ENCODE measurements at regions not wholly inside any gene's neighbourhood (a gene's known extent, or its start where the extent isn't known, plus 50 kb on each side); places are given as distances from the start of the nearest gene placed in this dataset.

- peaks cover 5% of the 10 kb centered on the region for H3K27me3 ChIP-seq (ENCODE audit: insufficient read depth, low read length, poor library complexity)
- no peak overlapping the region for H3K9ac ChIP-seq (ENCODE audit: low read depth, low read length)
- H3K9me3 ChIP-seq (ENCODE audit: insufficient read depth, low read length, severe bottlenecking) = no peaks in the 10 kb centered on the region
- TF ChIP-seq CTCF (IDR thresholded peaks at IDR 0.05; ENCODE audit: borderline replicate concordance, extremely low read depth, low read length, poor library complexity, severe bottlenecking) = peak; percentile 9
- no peak for TF ChIP-seq EZH2 (IDR thresholded peaks at IDR 0.05; ENCODE audit: borderline replicate concordance, low read depth, low read length, severe bottlenecking)
- no peak overlapping the region for H3K4me3 ChIP-seq (ENCODE audit: low read depth in 1 of 2, low read length in 2 of 2)
- ATAC-seq (ENCODE audit: insufficient read depth, low read depth) (peak; percentile 55), DNase-seq (peak; percentile 18)
- no peaks in the 10 kb centered on the region for H3K36me3 ChIP-seq (ENCODE audit: insufficient read depth, low read length)
- no peaks in the 10 kb centered on the region for H3K79me2 ChIP-seq (ENCODE audit: insufficient read depth, low read length)
- no peak overlapping the region for H2AFZ ChIP-seq (ENCODE audit: low read depth, low read length)
- no peak overlapping the region for H3K27ac ChIP-seq (ENCODE audit: low read length)
- no peaks in the 10 kb centered on the region for H4K20me1 ChIP-seq (ENCODE audit: insufficient read depth, low read length)
- no peak overlapping the region for H3K4me2 ChIP-seq (ENCODE audit: insufficient read depth, low read length)
- H3K4me1 ChIP-seq (ENCODE audit: insufficient read depth, low read length) = peaks cover 20% of the 10 kb centered on the region
Observed at GRCh38 chr18:76656925-76657827, 162.1 kb upstream of the ZNF516 start.

- Histone ChIP-seq H3K4me2 (ENCODE audit: insufficient read depth, low read length) (no peak overlapping the region), H3K79me2 (ENCODE audit: insufficient read depth, low read length) (no peaks in the 10 kb centered on the region), H3K4me3 (ENCODE audit: low read depth in 1 of 2, low read length in 2 of 2) (no peak overlapping the region), H3K9me3 (ENCODE audit: insufficient read depth, low read length, severe bottlenecking) (no peaks in the 10 kb centered on the region), H3K4me1 (ENCODE audit: insufficient read depth, low read length) (peaks cover 20% of the 10 kb centered on the region), H3K36me3 (ENCODE audit: insufficient read depth, low read length) (no peaks in the 10 kb centered on the region), H2AFZ (ENCODE audit: low read depth, low read length) (no peak overlapping the region), H3K27ac (ENCODE audit: low read length) (no peak overlapping the region), H3K27me3 (ENCODE audit: insufficient read depth, low read length, poor library complexity) (peaks cover 9% of the 10 kb centered on the region), H4K20me1 (ENCODE audit: insufficient read depth, low read length) (no peaks in the 10 kb centered on the region), H3K9ac (ENCODE audit: low read depth, low read length) (no peak overlapping the region)
- ATAC-seq (ENCODE audit: insufficient read depth, low read depth) (no peak), DNase-seq (no peak)
- TF ChIP-seq CTCF (IDR thresholded peaks at IDR 0.05; ENCODE audit: borderline replicate concordance, extremely low read depth, low read length, poor library complexity, severe bottlenecking) (no peak), EZH2 (IDR thresholded peaks at IDR 0.05; ENCODE audit: borderline replicate concordance, low read depth, low read length, severe bottlenecking) (no peak)
Observed at GRCh38 chr18:76654577-76654976, 159.5 kb upstream of the ZNF516 start.

GRCh38 chr18:76647322-76647721, 152.3 kb upstream of the ZNF516 start:
- H3K9me3 ChIP-seq (ENCODE audit: insufficient read depth, low read length, severe bottlenecking) = no peaks in the 10 kb centered on the region
- H2AFZ ChIP-seq (ENCODE audit: low read depth, low read length) = no peak overlapping the region
- H3K79me2 ChIP-seq (ENCODE audit: insufficient read depth, low read length) = no peaks in the 10 kb centered on the region
- H3K4me2 ChIP-seq (ENCODE audit: insufficient read depth, low read length) = no peak overlapping the region
- no peak overlapping the region for H3K9ac ChIP-seq (ENCODE audit: low read depth, low read length)
- H3K27me3 ChIP-seq (ENCODE audit: insufficient read depth, low read length, poor library complexity) = peaks cover 4% of the 10 kb centered on the region
- no peak for DNase-seq
- no peaks in the 10 kb centered on the region for H3K36me3 ChIP-seq (ENCODE audit: insufficient read depth, low read length)
- ATAC-seq (ENCODE audit: insufficient read depth, low read depth) = no peak
- H3K4me1 ChIP-seq (ENCODE audit: insufficient read depth, low read length) = no peaks in the 10 kb centered on the region
- no peaks in the 10 kb centered on the region for H4K20me1 ChIP-seq (ENCODE audit: insufficient read depth, low read length)
- H3K4me3 ChIP-seq (ENCODE audit: low read depth in 1 of 2, low read length in 2 of 2) = no peak overlapping the region
- no peak overlapping the region for H3K27ac ChIP-seq (ENCODE audit: low read length)
- TF ChIP-seq EZH2 (IDR thresholded peaks at IDR 0.05; ENCODE audit: borderline replicate concordance, low read depth, low read length, severe bottlenecking) (no peak), CTCF (IDR thresholded peaks at IDR 0.05; ENCODE audit: borderline replicate concordance, extremely low read depth, low read length, poor library complexity, severe bottlenecking) (no peak)

Data from DND-41 (cell line).